Glutamatergic neuron (in vitro differentiated cells): ENCODE measurements at regions not wholly inside any gene's neighbourhood (a gene's known extent, or its start where the extent isn't known, plus 50 kb on each side); places are given as distances from the start of the nearest gene placed in this dataset.

Experiments used
- DNase-seq: peaks from one replicate; pipeline ENCODE4 v3.0.0; 2022
- H3K27ac Mint-ChIP-seq: one replicate; pipeline ENCODE4 v1.8.0; 2020; ENCODE audit warnings: mild to moderate bottlenecking, mixed read lengths, inconsistent platforms; ENCODE audit not compliant: unreplicated experiment
- H3K27me3 Mint-ChIP-seq: one replicate; pipeline ENCODE4 v1.8.0; 2020; ENCODE audit warnings: mild to moderate bottlenecking, moderate library complexity, mixed read lengths, inconsistent platforms; ENCODE audit not compliant: unreplicated experiment
- H3K36me3 Mint-ChIP-seq: one replicate; pipeline ENCODE4 v1.8.0; 2020; ENCODE audit warnings: mild to moderate bottlenecking, mixed read lengths, inconsistent platforms; ENCODE audit not compliant: unreplicated experiment
- H3K4me1 Mint-ChIP-seq: one replicate; pipeline ENCODE4 v1.8.0; 2020; ENCODE audit warnings: mild to moderate bottlenecking, low read depth, mixed read lengths, inconsistent platforms; ENCODE audit not compliant: unreplicated experiment
- H3K4me3 Mint-ChIP-seq: one replicate; pipeline ENCODE4 v1.8.0; 2020; ENCODE audit warnings: mild to moderate bottlenecking, mixed read lengths, inconsistent platforms; ENCODE audit not compliant: unreplicated experiment
- H3K9me3 Mint-ChIP-seq: one replicate; pipeline ENCODE4 v1.8.0; 2020; ENCODE audit warnings: mild to moderate bottlenecking, moderate library complexity, mixed read lengths, inconsistent platforms; ENCODE audit not compliant: unreplicated experiment
- CTCF ChIP-seq: fragments of 200-600 bp; sonication (generic); IDR thresholded peaks from one replicate; pipeline ENCODE4 v1.5.0; 2021; ENCODE audit not compliant: partially characterized antibody, unreplicated experiment

GRCh38 chr12:127752802-127753201, 514.2 kb upstream of the TMEM132C start:
- Mint-ChIP-seq H3K4me1 (no peaks in the 10 kb centered on the region), H3K36me3 (peaks cover 9% of the 10 kb centered on the region), H3K27me3 (peaks cover 2% of the 10 kb centered on the region), H3K27ac (no peak overlapping the region), H3K9me3 (peaks cover 8% of the 10 kb centered on the region), H3K4me3 (no peak overlapping the region)
- no peak for TF ChIP-seq CTCF
- DNase-seq, result no peak

GRCh38 chr12:127760357-127760756, 506.6 kb upstream of the TMEM132C start:
- TF ChIP-seq CTCF, result no peak
- Mint-ChIP-seq H3K27me3 (peaks cover 2% of the 10 kb centered on the region), H3K27ac (no peak overlapping the region), H3K4me1 (no peaks in the 10 kb centered on the region), H3K9me3 (peaks cover 7% of the 10 kb centered on the region), H3K4me3 (no peak overlapping the region), H3K36me3 (peaks cover 14% of the 10 kb centered on the region)
- no peak for DNase-seq

GRCh38 chr12:127760996-127761395, 506.0 kb upstream of the TMEM132C start:
- no peak for TF ChIP-seq CTCF
- no peak overlapping the region for H3K27ac Mint-ChIP-seq
- peaks cover 14% of the 10 kb centered on the region for H3K36me3 Mint-ChIP-seq
- DNase-seq, result no peak
- H3K27me3 Mint-ChIP-seq, result peaks cover 2% of the 10 kb centered on the region
- H3K4me3 Mint-ChIP-seq, result no peak overlapping the region
- H3K9me3 Mint-ChIP-seq, result peaks cover 6% of the 10 kb centered on the region
- no peaks in the 10 kb centered on the region for H3K4me1 Mint-ChIP-seq

GRCh38 chr12:127761880-127762279, 505.1 kb upstream of the TMEM132C start:
- H3K9me3 Mint-ChIP-seq, result peaks cover 6% of the 10 kb centered on the region
- H3K4me1 Mint-ChIP-seq, result no peaks in the 10 kb centered on the region
- no peak for DNase-seq
- no peak overlapping the region for H3K4me3 Mint-ChIP-seq
- H3K27ac Mint-ChIP-seq, result no peak overlapping the region
- TF ChIP-seq CTCF, result no peak
- H3K36me3 Mint-ChIP-seq, result peaks cover 10% of the 10 kb centered on the region
- H3K27me3 Mint-ChIP-seq, result peaks cover 2% of the 10 kb centered on the region

GRCh38 chr12:127767656-127768055, 499.3 kb upstream of the TMEM132C start:
- TF ChIP-seq CTCF, result no peak
- Mint-ChIP-seq H3K27me3 (no peaks in the 10 kb centered on the region), H3K4me1 (no peaks in the 10 kb centered on the region), H3K9me3 (peaks cover 4% of the 10 kb centered on the region), H3K27ac (no peak overlapping the region), H3K36me3 (peaks cover 5% of the 10 kb centered on the region), H3K4me3 (no peak overlapping the region)
- no peak for DNase-seq
